NT2/D1 (cell line): ENCODE measurements at regions not wholly inside any gene's neighbourhood (a gene's known extent, or its start where the extent isn't known, plus 50 kb on each side); places are given as distances from the start of the nearest gene placed in this dataset.

ENCODE experiments used
- SUZ12 ChIP-seq: IDR thresholded peaks from 2 replicates; pipeline ENCODE4 v1.6.1; 2011; ENCODE audit not compliant: insufficient read length, insufficient read depth; ENCODE audit errors: extremely low read depth
- ZNF274 ChIP-seq: IDR thresholded peaks from 2 replicates; pipeline ENCODE4 v1.6.1; 2011; ENCODE audit warnings: mild to moderate bottlenecking, low read depth, low read length

DNA sequence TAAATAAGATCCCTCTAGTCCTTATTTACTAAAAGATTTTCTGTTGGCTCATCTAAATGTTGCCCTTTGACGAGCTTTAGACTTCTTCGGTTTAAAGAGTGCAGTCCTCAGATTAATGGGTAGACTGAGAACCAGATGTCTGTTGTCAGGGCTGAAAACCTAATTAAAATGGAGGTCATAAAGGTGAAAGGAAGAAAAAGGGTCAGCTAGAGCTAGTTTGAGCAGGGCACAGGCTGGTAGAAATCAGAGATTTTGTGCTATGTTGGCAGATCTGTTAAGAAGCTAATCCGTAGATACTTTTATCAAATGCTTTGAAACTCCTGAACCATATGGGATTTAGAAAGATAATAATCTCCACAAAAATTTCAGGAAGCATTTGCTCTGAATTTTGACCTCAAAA lies 959.0 kb downstream of the PLA2G4A start:
- no peak for TF ChIP-seq ZNF274
- TF ChIP-seq SUZ12: no peak
